Prostate gland (tissue), 2 donors: ENCODE measurements at regions not wholly inside any gene's neighbourhood (a gene's known extent, or its start where the extent isn't known, plus 50 kb on each side); places are given as distances from the start of the nearest gene placed in this dataset.

ENCODE experiments used
- DNase-seq: peaks from one replicate; pipeline ENCODE4 v3.0.0-alpha.2; 2019; ENCODE audit warnings: low spot score
- H3K27ac ChIP-seq, 2 donors: fragments of 200-600 bp; sonication (generic); 2 replicates each; pipeline ENCODE4 v1.5.1; 2017 to 2019
- H3K27me3 ChIP-seq: fragments of 200-600 bp; sonication (generic); replicated peaks from 2 replicates; pipeline ENCODE4 v1.5.1; 2019; ENCODE audit not compliant: insufficient read depth
- H3K36me3 ChIP-seq, 2 donors: fragments of 200-600 bp; sonication (generic); 1 replicate in 1 of 2; 2 replicates in 1 of 2; pipeline versions ENCODE4 v1.5.1 to v1.8.1; 2017 to 2019
- H3K4me1 ChIP-seq: fragments of 200-600 bp; sonication (generic); replicated peaks from 2 replicates; pipeline ENCODE4 v1.5.1; 2019
- H3K4me3 ChIP-seq, 2 donors: fragments of 200-600 bp; sonication (generic); 2 replicates each; pipeline ENCODE4 v1.5.1; 2017 to 2019
- H3K9me3 ChIP-seq: fragments of 200-600 bp; sonication (generic); 2 replicates; pipeline ENCODE4 v1.5.1; 2017
- CTCF ChIP-seq, 4 experiments: fragments of 200-600 bp in 2 of 4; fragments of 450-650 bp in 2 of 4; sonication (generic) in 2 of 4; IDR thresholded peaks; 1 replicate in 3 of 4; 2 replicates in 1 of 4; pipeline ENCODE4 v1.5.1; 2016 to 2019; ENCODE audit warnings: antibody characterized with exemption in 4 of 4, mild to moderate bottlenecking in 2 of 4, moderate library complexity in 2 of 4
- POLR2A ChIP-seq: fragments of 450-650 bp; IDR thresholded peaks from one replicate; pipeline ENCODE4 v1.6.1; 2016; ENCODE audit warnings: antibody characterized with exemption, mild to moderate bottlenecking
- POLR2AphosphoS5 ChIP-seq: sonication (generic); formaldehyde crosslinking; IDR thresholded peaks from one replicate; pipeline ENCODE4 v1.6.1; 2017; ENCODE audit warnings: antibody characterized with exemption
- WGBS: methylation state at CpG from one replicate; pipeline ENCODE4 v1.1.5; 2018; 5-methylcytosine and 5-hydroxymethylcytosine counted together
- intact Hi-C: fragments of 100-400 bp; cut with DNase I; formaldehyde crosslinking; loops from one replicate; pipeline ENCODE4 v1.14.2; 2022

- TF ChIP-seq POLR2A, result no peak
- no peak for TF ChIP-seq POLR2AphosphoS5
- no peak for TF ChIP-seq CTCF (IDR thresholded peaks at IDR 0.05)
- 49% methylated on average over 4 of the region's 4 CpGs for WGBS
- no peak overlapping the region for H3K27ac ChIP-seq
Measured at GRCh38 chr16:51731160-51731559, 580.1 kb upstream of the SALL1 start.

GRCh38 chr16:51723036-51723724 lies 572.1 kb upstream of the SALL1 start:
- intact Hi-C loops, result no loop called here
- no peak overlapping the region for H3K4me3 ChIP-seq
- 13% methylated on average over 8 of the region's 8 CpGs for WGBS
- no peak for DNase-seq
- H3K27ac ChIP-seq, result no peak overlapping the region
- TF ChIP-seq POLR2AphosphoS5 (no peak), POLR2A (no peak), CTCF (IDR thresholded peaks at IDR 0.05) (no peak)
- H3K36me3 ChIP-seq, result no peaks in the 10 kb centered on the region
- H3K9me3 ChIP-seq, result no peaks in the 10 kb centered on the region
- H3K27me3 ChIP-seq, result no peaks in the 10 kb centered on the region
- no peaks in the 10 kb centered on the region for H3K4me1 ChIP-seq

More at GRCh38 chr16:51731160-51731559, 580.1 kb upstream of the SALL1 start:
- Histone ChIP-seq H3K4me1 (no peaks in the 10 kb centered on the region), H3K9me3 (no peaks in the 10 kb centered on the region), H3K36me3 (no peaks in the 10 kb centered on the region), H3K4me3 (no peak overlapping the region), H3K27me3 (peaks cover 5% of the 10 kb centered on the region)
- no peak for DNase-seq
- intact Hi-C loops, result no loop called here

- H3K36me3 ChIP-seq, result no peaks in the 10 kb centered on the region
- H3K4me1 ChIP-seq, result no peaks in the 10 kb centered on the region
- TF ChIP-seq POLR2A, result no peak
- no peak for TF ChIP-seq CTCF (IDR thresholded peaks at IDR 0.05)
- TF ChIP-seq POLR2AphosphoS5, result no peak
- no peak overlapping the region for H3K27ac ChIP-seq
- no peak overlapping the region for H3K4me3 ChIP-seq
- H3K27me3 ChIP-seq, result no peaks in the 10 kb centered on the region
- intact Hi-C loops, result no loop called here
- H3K9me3 ChIP-seq, result no peaks in the 10 kb centered on the region
- no peak for DNase-seq
Measured at GRCh38 chr16:51722467-51722866, 571.4 kb upstream of the SALL1 start.

GRCh38 chr16:51719376-51719775 lies 568.3 kb upstream of the SALL1 start:
- TF ChIP-seq CTCF (IDR thresholded peaks at IDR 0.05) (no peak), POLR2AphosphoS5 (no peak), POLR2A (no peak)
- Histone ChIP-seq H3K27ac (no peak overlapping the region), H3K27me3 (no peaks in the 10 kb centered on the region), H3K4me1 (no peaks in the 10 kb centered on the region), H3K9me3 (no peaks in the 10 kb centered on the region), H3K4me3 (no peak overlapping the region), H3K36me3 (no peaks in the 10 kb centered on the region)
- WGBS, result 75% methylated on average over 3 of the region's 3 CpGs
- intact Hi-C loops, result no loop called here
- no peak for DNase-seq

- intact Hi-C loops, result no loop called here
- no peak overlapping the region for H3K27ac ChIP-seq
- no peaks in the 10 kb centered on the region for H3K27me3 ChIP-seq
- WGBS, result 92% methylated on average over 1 of the region's 1 CpG
- TF ChIP-seq POLR2A (no peak), CTCF (IDR thresholded peaks at IDR 0.05) (no peak), POLR2AphosphoS5 (no peak)
- no peaks in the 10 kb centered on the region for H3K4me1 ChIP-seq
- no peak overlapping the region for H3K4me3 ChIP-seq
- no peaks in the 10 kb centered on the region for H3K36me3 ChIP-seq
- H3K9me3 ChIP-seq, result no peaks in the 10 kb centered on the region
- DNase-seq, result no peak
Measured at GRCh38 chr16:51716195-51716594, 565.1 kb upstream of the SALL1 start.
